NB4 (cell line): ENCODE measurements at regions not wholly inside any gene's neighbourhood (a gene's known extent, or its start where the extent isn't known, plus 50 kb on each side); places are given as distances from the start of the nearest gene placed in this dataset.

ENCODE experiments used
- MYC ChIP-seq: IDR thresholded peaks from 2 replicates; pipeline ENCODE4 v1.6.1; 2011; ENCODE audit warnings: low read depth, low read length
- POLR2A ChIP-seq: IDR thresholded peaks from 2 replicates; pipeline ENCODE4 v1.6.1; 2011; ENCODE audit warnings: mild to moderate bottlenecking; ENCODE audit not compliant: insufficient read length; ENCODE audit errors: extremely low read depth
- TF ChIP-seq, protein P1 (sequence below): IDR thresholded peaks from one replicate; pipeline ENCODE4 v1.5.1; 2012; ENCODE audit warnings: low read depth, low read length
- TF ChIP-seq, protein P2 (sequence below): IDR thresholded peaks from 2 replicates; pipeline ENCODE4 v1.6.1; 2011; ENCODE audit warnings: low read depth, low read length

DNA sequence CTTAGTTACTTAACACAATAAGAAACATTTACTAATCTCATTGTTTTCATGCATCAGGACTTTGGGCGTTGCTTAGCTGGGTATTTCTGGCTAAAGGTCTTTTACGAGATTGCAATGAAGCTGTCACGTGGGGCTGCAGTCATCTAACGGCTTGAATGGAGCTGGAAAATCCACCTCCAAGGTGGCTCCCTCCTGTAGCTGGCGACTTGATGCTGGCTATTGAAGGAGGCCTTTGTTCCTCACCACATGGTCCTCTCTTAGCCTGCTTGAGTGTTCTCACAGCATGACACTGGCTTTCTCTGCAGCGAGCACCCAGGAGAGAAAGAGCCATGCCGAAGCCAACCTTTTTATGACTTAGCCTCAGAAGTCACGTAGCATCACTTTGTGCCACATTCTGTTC is 92.0 kb downstream of the NHLRC3 start:
- TF ChIP-seq, protein P1, sequence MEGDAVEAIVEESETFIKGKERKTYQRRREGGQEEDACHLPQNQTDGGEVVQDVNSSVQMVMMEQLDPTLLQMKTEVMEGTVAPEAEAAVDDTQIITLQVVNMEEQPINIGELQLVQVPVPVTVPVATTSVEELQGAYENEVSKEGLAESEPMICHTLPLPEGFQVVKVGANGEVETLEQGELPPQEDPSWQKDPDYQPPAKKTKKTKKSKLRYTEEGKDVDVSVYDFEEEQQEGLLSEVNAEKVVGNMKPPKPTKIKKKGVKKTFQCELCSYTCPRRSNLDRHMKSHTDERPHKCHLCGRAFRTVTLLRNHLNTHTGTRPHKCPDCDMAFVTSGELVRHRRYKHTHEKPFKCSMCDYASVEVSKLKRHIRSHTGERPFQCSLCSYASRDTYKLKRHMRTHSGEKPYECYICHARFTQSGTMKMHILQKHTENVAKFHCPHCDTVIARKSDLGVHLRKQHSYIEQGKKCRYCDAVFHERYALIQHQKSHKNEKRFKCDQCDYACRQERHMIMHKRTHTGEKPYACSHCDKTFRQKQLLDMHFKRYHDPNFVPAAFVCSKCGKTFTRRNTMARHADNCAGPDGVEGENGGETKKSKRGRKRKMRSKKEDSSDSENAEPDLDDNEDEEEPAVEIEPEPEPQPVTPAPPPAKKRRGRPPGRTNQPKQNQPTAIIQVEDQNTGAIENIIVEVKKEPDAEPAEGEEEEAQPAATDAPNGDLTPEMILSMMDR, result no peak
- TF ChIP-seq POLR2A (no peak), MYC (no peak)
- TF ChIP-seq, protein P2, sequence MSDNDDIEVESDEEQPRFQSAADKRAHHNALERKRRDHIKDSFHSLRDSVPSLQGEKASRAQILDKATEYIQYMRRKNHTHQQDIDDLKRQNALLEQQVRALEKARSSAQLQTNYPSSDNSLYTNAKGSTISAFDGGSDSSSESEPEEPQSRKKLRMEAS, result no peak
